ENCODE measurements at regions not wholly inside any gene's neighbourhood (a gene's known extent, or its start where the extent isn't known, plus 50 kb on each side); places are given as distances from the start of the nearest gene placed in this dataset.
A peak's percentile ranks its signal among the peaks of the same experiment; 100 is the strongest.

GRCh38 chr2:103103678-103104077 is 341.8 kb downstream of the TMEM182 start:
- DNase-seq (ENCODE audit: low spot score) = no peak

GRCh38 chr2:103119352-103119751 is 357.5 kb downstream of the TMEM182 start:
- DNase-seq (ENCODE audit: low spot score) = no peak

GRCh38 chr2:103121106-103121505 is 359.3 kb downstream of the TMEM182 start:
- DNase-seq (ENCODE audit: low spot score) = no peak

GRCh38 chr2:103123516-103123915 is 361.7 kb downstream of the TMEM182 start:
- DNase-seq (ENCODE audit: low spot score) = no peak

- no peak for DNase-seq (ENCODE audit: low spot score)
Measured at GRCh38 chr2:103130857-103131256, 369.0 kb downstream of the TMEM182 start.

- DNase-seq (ENCODE audit: low spot score) = no peak
Measured at GRCh38 chr2:103132536-103133217, 370.8 kb downstream of the TMEM182 start.

GRCh38 chr2:103135679-103136078 is 373.8 kb downstream of the TMEM182 start:
- DNase-seq (ENCODE audit: low spot score) = no peak

- DNase-seq (ENCODE audit: low spot score) = no peak
Measured at GRCh38 chr2:103138123-103138901, 376.5 kb downstream of the TMEM182 start.

- DNase-seq (ENCODE audit: low spot score) = no peak
Measured at GRCh38 chr2:103139628-103140268, 377.9 kb downstream of the TMEM182 start.

GRCh38 chr2:103144837-103145236 is 383.0 kb downstream of the TMEM182 start:
- DNase-seq (ENCODE audit: low spot score) = no peak

- no peak for DNase-seq (ENCODE audit: low spot score)
Measured at GRCh38 chr2:103145739-103146138, 383.9 kb downstream of the TMEM182 start.

GRCh38 chr2:103151046-103151445 is 389.2 kb downstream of the TMEM182 start:
- no peak for DNase-seq (ENCODE audit: low spot score)

- DNase-seq (ENCODE audit: low spot score) = no peak
Measured at GRCh38 chr2:103152556-103152955, 390.7 kb downstream of the TMEM182 start.

GRCh38 chr2:103153580-103154284 is 391.9 kb downstream of the TMEM182 start:
- DNase-seq (ENCODE audit: low spot score) = no peak

GRCh38 chr2:103155308-103155707 is 393.5 kb downstream of the TMEM182 start:
- no peak for DNase-seq (ENCODE audit: low spot score)

- no peak for DNase-seq (ENCODE audit: low spot score)
Measured at GRCh38 chr2:103159018-103159417, 397.2 kb downstream of the TMEM182 start.

- DNase-seq (ENCODE audit: low spot score) = peak; percentile 64
Measured at GRCh38 chr2:103161456-103162289, 399.8 kb downstream of the TMEM182 start.

GRCh38 chr2:103164748-103165147 is 402.9 kb downstream of the TMEM182 start:
- DNase-seq (ENCODE audit: low spot score) = no peak

GRCh38 chr2:103165836-103166235 is 404.0 kb downstream of the TMEM182 start:
- no peak for DNase-seq (ENCODE audit: low spot score)

- DNase-seq (ENCODE audit: low spot score) = no peak
Measured at GRCh38 chr2:103166456-103167324, 404.9 kb downstream of the TMEM182 start.
